ENCODE measurements at regions not wholly inside any gene's neighbourhood (a gene's known extent, or its start where the extent isn't known, plus 50 kb on each side); places are given as distances from the start of the nearest gene placed in this dataset.

GRCh38 chr20:48467622-48468021, 360.2 kb downstream of the PREX1 start:
- Histone ChIP-seq H3K9me2 (replicated peaks; ENCODE audit: low read depth, low read length) (no peaks in the 10 kb centered on the region), H3F3A (ENCODE audit: low read depth) (no peaks in the 10 kb centered on the region), H3K9me3 (ENCODE audit: insufficient read depth, low read depth, low read length) (no peaks in the 10 kb centered on the region), H3K4me3 (ENCODE audit: low read length, poor library complexity, severe bottlenecking) (no peak overlapping the region), H3K4me1 (ENCODE audit: insufficient read depth, low read length, poor library complexity, severe bottlenecking) (no peaks in the 10 kb centered on the region), H3K9ac (ENCODE audit: low read depth, low read length, poor library complexity, severe bottlenecking) (no peak overlapping the region), H2AFZ (ENCODE audit: low read length) (no peak overlapping the region), H3K36me3 (ENCODE audit: insufficient read depth, low read length) (no peaks in the 10 kb centered on the region), H3K4me2 (ENCODE audit: low read depth, low read length, poor library complexity, severe bottlenecking) (no peak overlapping the region), H3K27me3 (ENCODE audit: insufficient read depth, low read length, poor library complexity, severe bottlenecking) (no peaks in the 10 kb centered on the region), H3K79me2 (ENCODE audit: insufficient read depth, low read length) (no peaks in the 10 kb centered on the region), H4K20me1 (ENCODE audit: insufficient read depth, low read length, poor library complexity, severe bottlenecking) (no peaks in the 10 kb centered on the region)
- no peak for TF ChIP-seq CTCF (conservative IDR thresholded peaks at IDR 0.05; ENCODE audit: low read length)
- TF ChIP-seq EZH2phosphoT487 (IDR thresholded peaks at IDR 0.05; ENCODE audit: borderline replicate concordance), result no peak

GRCh38 chr20:48465271-48465670, 362.5 kb downstream of the PREX1 start:
- no peak overlapping the region for H3K4me3 ChIP-seq (ENCODE audit: low read length, poor library complexity, severe bottlenecking)
- H3K79me2 ChIP-seq (ENCODE audit: insufficient read depth, low read length), result no peaks in the 10 kb centered on the region
- H3K9me3 ChIP-seq (ENCODE audit: insufficient read depth, low read depth, low read length), result no peaks in the 10 kb centered on the region
- H3K9ac ChIP-seq (ENCODE audit: low read depth, low read length, poor library complexity, severe bottlenecking), result no peak overlapping the region
- no peaks in the 10 kb centered on the region for H3K4me1 ChIP-seq (ENCODE audit: insufficient read depth, low read length, poor library complexity, severe bottlenecking)
- H3K4me2 ChIP-seq (ENCODE audit: low read depth, low read length, poor library complexity, severe bottlenecking), result no peak overlapping the region
- H3K36me3 ChIP-seq (ENCODE audit: insufficient read depth, low read length), result no peaks in the 10 kb centered on the region
- no peak for TF ChIP-seq CTCF (conservative IDR thresholded peaks at IDR 0.05; ENCODE audit: low read length)
- TF ChIP-seq EZH2phosphoT487 (IDR thresholded peaks at IDR 0.05; ENCODE audit: borderline replicate concordance), result no peak
- H4K20me1 ChIP-seq (ENCODE audit: insufficient read depth, low read length, poor library complexity, severe bottlenecking), result no peaks in the 10 kb centered on the region
- no peaks in the 10 kb centered on the region for H3K27me3 ChIP-seq (ENCODE audit: insufficient read depth, low read length, poor library complexity, severe bottlenecking)
- no peak overlapping the region for H2AFZ ChIP-seq (ENCODE audit: low read length)
- H3F3A ChIP-seq (ENCODE audit: low read depth), result no peaks in the 10 kb centered on the region
- no peaks in the 10 kb centered on the region for H3K9me2 ChIP-seq (replicated peaks; ENCODE audit: low read depth, low read length)

GRCh38 chr20:48463916-48464315, 363.9 kb downstream of the PREX1 start:
- TF ChIP-seq CTCF (conservative IDR thresholded peaks at IDR 0.05; ENCODE audit: low read length), result no peak
- TF ChIP-seq EZH2phosphoT487 (IDR thresholded peaks at IDR 0.05; ENCODE audit: borderline replicate concordance), result no peak
- H3K9me3 ChIP-seq (ENCODE audit: insufficient read depth, low read depth, low read length), result no peaks in the 10 kb centered on the region

More at GRCh38 chr20:48463916-48464315, 363.9 kb downstream of the PREX1 start:
- Histone ChIP-seq H2AFZ (ENCODE audit: low read length) (no peak overlapping the region), H3K9me2 (replicated peaks; ENCODE audit: low read depth, low read length) (no peaks in the 10 kb centered on the region), H3K9ac (ENCODE audit: low read depth, low read length, poor library complexity, severe bottlenecking) (no peak overlapping the region), H3K4me2 (ENCODE audit: low read depth, low read length, poor library complexity, severe bottlenecking) (no peak overlapping the region), H4K20me1 (ENCODE audit: insufficient read depth, low read length, poor library complexity, severe bottlenecking) (no peaks in the 10 kb centered on the region), H3K27me3 (ENCODE audit: insufficient read depth, low read length, poor library complexity, severe bottlenecking) (no peaks in the 10 kb centered on the region), H3F3A (ENCODE audit: low read depth) (no peaks in the 10 kb centered on the region), H3K4me1 (ENCODE audit: insufficient read depth, low read length, poor library complexity, severe bottlenecking) (no peaks in the 10 kb centered on the region), H3K36me3 (ENCODE audit: insufficient read depth, low read length) (no peaks in the 10 kb centered on the region), H3K4me3 (ENCODE audit: low read length, poor library complexity, severe bottlenecking) (no peak overlapping the region), H3K79me2 (ENCODE audit: insufficient read depth, low read length) (no peaks in the 10 kb centered on the region)
